ENCODE measurements at regions not wholly inside any gene's neighbourhood (a gene's known extent, or its start where the extent isn't known, plus 50 kb on each side); places are given as distances from the start of the nearest gene placed in this dataset.

GRCh38 chr2:121965661-121966060 lies 210.2 kb downstream of the TSN start:
- no peak for TF ChIP-seq BHLHE40 (IDR thresholded peaks at IDR 0.05; ENCODE audit: borderline replicate concordance)
- TF ChIP-seq SUZ12 (IDR thresholded peaks at IDR 0.05) = no peak
- TF ChIP-seq SP1 (IDR thresholded peaks at IDR 0.05) = no peak
- no peak for TF ChIP-seq HDGF (IDR thresholded peaks at IDR 0.05; ENCODE audit: borderline replicate concordance)
- no peak for TF ChIP-seq ZNF384 (IDR thresholded peaks at IDR 0.05)
- TF ChIP-seq FOXA1 (IDR thresholded peaks at IDR 0.05) = no peak
- no peak for TF ChIP-seq LEF1 (IDR thresholded peaks at IDR 0.05; ENCODE audit: borderline replicate concordance)
- TF ChIP-seq NFRKB (IDR thresholded peaks at IDR 0.05) = no peak
- no peak for TF ChIP-seq L3MBTL2 (conservative IDR thresholded peaks at IDR 0.05)
- no peak for TF ChIP-seq ELF4 (IDR thresholded peaks at IDR 0.05)
- no peak for TF ChIP-seq FOXM1 (IDR thresholded peaks at IDR 0.05; ENCODE audit: borderline replicate concordance)
- TF ChIP-seq TARDBP (IDR thresholded peaks at IDR 0.05) = no peak
- TF ChIP-seq PKNOX1 (IDR thresholded peaks at IDR 0.05) = no peak
- no peak for TF ChIP-seq ARNT (IDR thresholded peaks at IDR 0.05)

All from HEK293T (cell line).